ENCODE measurements at regions not wholly inside any gene's neighbourhood (a gene's known extent, or its start where the extent isn't known, plus 50 kb on each side); places are given as distances from the start of the nearest gene placed in this dataset.

DNA sequence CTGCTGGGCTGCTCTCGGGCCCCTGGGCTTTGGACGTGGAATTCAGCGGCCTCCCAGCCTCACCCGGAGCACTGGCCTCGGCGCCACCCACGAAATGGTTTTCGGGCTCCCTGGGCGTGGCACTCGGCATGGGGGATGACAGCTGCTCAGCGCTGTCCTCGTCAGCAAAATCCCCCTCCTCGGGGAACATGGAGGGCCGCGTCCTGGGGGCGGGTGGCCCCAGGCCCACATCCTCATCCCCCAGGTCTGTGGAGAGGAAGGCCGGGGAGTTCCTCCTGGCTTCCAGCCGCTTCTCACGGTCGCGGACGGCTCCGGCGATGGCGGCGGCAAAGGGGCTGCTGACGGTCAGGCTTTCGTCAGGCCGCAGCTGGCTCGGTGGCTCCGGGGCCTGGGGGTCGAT lies 88.4 kb downstream of the CTTN start:
- Histone ChIP-seq H3K9ac (ENCODE audit: low read length in 2 of 2) (no peak overlapping the region), H3K4me1 (ENCODE audit: control insufficient read depth, insufficient read depth, low read length) (peaks cover 13% of the 10 kb centered on the region), H3K36me3 (ENCODE audit: control insufficient read depth in 2 of 2, insufficient read depth in 2 of 2, low read length in 2 of 2) (peaks cover 0 to 12% of the 10 kb centered on the region in 2 donors), H3K27ac (ENCODE audit: low read length) (no peak overlapping the region), H3K27me3 (ENCODE audit: control insufficient read depth in 1 of 2, insufficient read depth in 2 of 2, low read length in 2 of 2) (no peaks in the 10 kb centered on the region), H3K4me3 (ENCODE audit: low read length in 2 of 2) (no peak overlapping the region), H3K9me3 (ENCODE audit: control insufficient read depth in 2 of 2, low read length in 2 of 2) (peaks cover 0 to 13% of the 10 kb centered on the region in 2 donors)

DNA sequence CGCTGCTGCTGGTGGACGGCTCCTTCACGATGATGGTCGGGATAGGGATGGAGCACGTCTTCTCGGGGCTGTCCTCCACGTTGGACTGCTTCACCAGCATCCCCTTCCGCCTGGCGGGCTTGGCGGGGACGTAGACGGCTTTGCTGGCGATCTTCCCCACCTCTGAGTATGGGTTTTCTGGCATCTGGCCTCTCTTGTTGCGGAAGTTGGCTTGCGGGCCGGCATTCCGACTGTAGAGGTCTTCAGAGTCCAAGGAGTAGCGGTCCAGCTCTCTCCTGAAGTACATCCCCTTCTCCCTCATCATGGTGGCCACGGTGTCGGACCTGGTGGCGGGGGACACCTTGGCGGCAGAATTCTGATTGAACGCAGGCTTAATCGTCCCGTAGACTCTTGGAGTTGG lies 88.8 kb downstream of the CTTN start:
- no peak overlapping the region for H3K4me3 ChIP-seq (ENCODE audit: low read length in 2 of 2)
- no peak overlapping the region for H3K9ac ChIP-seq (ENCODE audit: low read length in 2 of 2)
- H3K4me1 ChIP-seq (ENCODE audit: control insufficient read depth, insufficient read depth, low read length), result peaks cover 8% of the 10 kb centered on the region
- H3K27ac ChIP-seq (ENCODE audit: low read length), result no peak overlapping the region
- H3K9me3 ChIP-seq (ENCODE audit: control insufficient read depth in 2 of 2, low read length in 2 of 2), result peaks cover 0 to 13% of the 10 kb centered on the region in 2 donors
- H3K27me3 ChIP-seq (ENCODE audit: control insufficient read depth in 1 of 2, insufficient read depth in 2 of 2, low read length in 2 of 2), result no peaks in the 10 kb centered on the region
- H3K36me3 ChIP-seq (ENCODE audit: control insufficient read depth in 2 of 2, insufficient read depth in 2 of 2, low read length in 2 of 2), result peaks cover 0 to 16% of the 10 kb centered on the region in 2 donors

GRCh38 chr11:70487756-70488155 lies 89.4 kb downstream of the CTTN start:
- H3K36me3 ChIP-seq (ENCODE audit: control insufficient read depth in 2 of 2, insufficient read depth in 2 of 2, low read length in 2 of 2), result peaks cover 0 to 16% of the 10 kb centered on the region in 2 donors
- H3K4me1 ChIP-seq (ENCODE audit: control insufficient read depth, insufficient read depth, low read length), result peaks cover 3% of the 10 kb centered on the region
- H3K9me3 ChIP-seq (ENCODE audit: control insufficient read depth in 2 of 2, low read length in 2 of 2), result peaks cover 0 to 13% of the 10 kb centered on the region in 2 donors
- H3K4me3 ChIP-seq (ENCODE audit: low read length in 2 of 2), result no peak overlapping the region
- H3K27ac ChIP-seq (ENCODE audit: low read length), result no peak overlapping the region
- no peak overlapping the region for H3K9ac ChIP-seq (ENCODE audit: low read length in 2 of 2)
- H3K27me3 ChIP-seq (ENCODE audit: control insufficient read depth in 1 of 2, insufficient read depth in 2 of 2, low read length in 2 of 2), result no peaks in the 10 kb centered on the region

DNA sequence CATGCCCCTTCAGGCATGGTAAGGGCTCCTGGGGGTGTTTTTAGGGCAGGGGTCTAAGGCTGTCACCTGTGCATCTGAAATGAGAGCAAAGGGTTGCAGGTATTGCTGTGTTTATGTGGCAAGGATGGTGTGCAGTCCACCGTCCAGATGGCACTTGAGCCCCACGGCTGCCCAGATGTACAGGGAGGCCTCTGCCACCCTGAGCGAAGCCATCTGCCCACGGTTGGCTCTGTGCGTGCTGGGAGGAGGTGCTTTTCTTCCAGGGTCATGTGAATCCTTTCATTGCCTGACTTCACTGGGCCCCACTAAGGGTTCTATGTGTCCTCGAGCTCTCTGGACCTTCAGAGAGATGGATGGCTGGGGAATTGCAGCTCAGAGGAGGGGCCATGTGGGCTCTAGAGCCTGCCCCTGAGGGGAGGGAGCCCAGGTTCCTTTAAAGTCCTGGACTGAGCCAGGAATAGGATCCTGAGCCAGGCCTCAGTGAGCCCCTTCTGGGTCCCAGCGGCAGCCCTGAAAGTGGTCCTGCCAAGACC lies 89.9 kb downstream of the CTTN start:
- Histone ChIP-seq H3K4me3 (ENCODE audit: low read length in 2 of 2) (no peak overlapping the region), H3K27ac (ENCODE audit: low read length) (no peak overlapping the region), H3K9ac (ENCODE audit: low read length in 2 of 2) (no peak overlapping the region), H3K27me3 (ENCODE audit: control insufficient read depth in 1 of 2, insufficient read depth in 2 of 2, low read length in 2 of 2) (no peaks in the 10 kb centered on the region), H3K9me3 (ENCODE audit: control insufficient read depth in 2 of 2, low read length in 2 of 2) (peaks cover 0 to 13% of the 10 kb centered on the region in 2 donors), H3K4me1 (ENCODE audit: control insufficient read depth, insufficient read depth, low read length) (no peaks in the 10 kb centered on the region), H3K36me3 (ENCODE audit: control insufficient read depth in 2 of 2, insufficient read depth in 2 of 2, low read length in 2 of 2) (peaks cover 0 to 16% of the 10 kb centered on the region in 2 donors)

GRCh38 chr11:70489276-70489675 lies 90.9 kb downstream of the CTTN start:
- H3K9ac ChIP-seq (ENCODE audit: low read length in 2 of 2), result no peak overlapping the region
- H3K36me3 ChIP-seq (ENCODE audit: control insufficient read depth in 2 of 2, insufficient read depth in 2 of 2, low read length in 2 of 2), result peaks cover 0 to 16% of the 10 kb centered on the region in 2 donors
- no peak overlapping the region for H3K4me3 ChIP-seq (ENCODE audit: low read length in 2 of 2)
- no peaks in the 10 kb centered on the region for H3K4me1 ChIP-seq (ENCODE audit: control insufficient read depth, insufficient read depth, low read length)
- no peak overlapping the region for H3K27ac ChIP-seq (ENCODE audit: low read length)
- H3K27me3 ChIP-seq (ENCODE audit: control insufficient read depth in 1 of 2, insufficient read depth in 2 of 2, low read length in 2 of 2), result no peaks in the 10 kb centered on the region
- H3K9me3 ChIP-seq (ENCODE audit: control insufficient read depth in 2 of 2, low read length in 2 of 2), result peaks cover 0 to 13% of the 10 kb centered on the region in 2 donors

- Histone ChIP-seq H3K27ac (ENCODE audit: low read length) (no peak overlapping the region), H3K4me1 (ENCODE audit: control insufficient read depth, insufficient read depth, low read length) (no peaks in the 10 kb centered on the region), H3K9ac (ENCODE audit: low read length in 2 of 2) (no peak overlapping the region), H3K9me3 (ENCODE audit: control insufficient read depth in 2 of 2, low read length in 2 of 2) (peaks cover 0 to 13% of the 10 kb centered on the region in 2 donors), H3K27me3 (ENCODE audit: control insufficient read depth in 1 of 2, insufficient read depth in 2 of 2, low read length in 2 of 2) (no peaks in the 10 kb centered on the region), H3K4me3 (ENCODE audit: low read length in 2 of 2) (no peak overlapping the region), H3K36me3 (ENCODE audit: control insufficient read depth in 2 of 2, insufficient read depth in 2 of 2, low read length in 2 of 2) (peaks cover 0 to 13% of the 10 kb centered on the region in 2 donors)
Measured at GRCh38 chr11:70490208-70490607, 91.9 kb downstream of the CTTN start.

DNA sequence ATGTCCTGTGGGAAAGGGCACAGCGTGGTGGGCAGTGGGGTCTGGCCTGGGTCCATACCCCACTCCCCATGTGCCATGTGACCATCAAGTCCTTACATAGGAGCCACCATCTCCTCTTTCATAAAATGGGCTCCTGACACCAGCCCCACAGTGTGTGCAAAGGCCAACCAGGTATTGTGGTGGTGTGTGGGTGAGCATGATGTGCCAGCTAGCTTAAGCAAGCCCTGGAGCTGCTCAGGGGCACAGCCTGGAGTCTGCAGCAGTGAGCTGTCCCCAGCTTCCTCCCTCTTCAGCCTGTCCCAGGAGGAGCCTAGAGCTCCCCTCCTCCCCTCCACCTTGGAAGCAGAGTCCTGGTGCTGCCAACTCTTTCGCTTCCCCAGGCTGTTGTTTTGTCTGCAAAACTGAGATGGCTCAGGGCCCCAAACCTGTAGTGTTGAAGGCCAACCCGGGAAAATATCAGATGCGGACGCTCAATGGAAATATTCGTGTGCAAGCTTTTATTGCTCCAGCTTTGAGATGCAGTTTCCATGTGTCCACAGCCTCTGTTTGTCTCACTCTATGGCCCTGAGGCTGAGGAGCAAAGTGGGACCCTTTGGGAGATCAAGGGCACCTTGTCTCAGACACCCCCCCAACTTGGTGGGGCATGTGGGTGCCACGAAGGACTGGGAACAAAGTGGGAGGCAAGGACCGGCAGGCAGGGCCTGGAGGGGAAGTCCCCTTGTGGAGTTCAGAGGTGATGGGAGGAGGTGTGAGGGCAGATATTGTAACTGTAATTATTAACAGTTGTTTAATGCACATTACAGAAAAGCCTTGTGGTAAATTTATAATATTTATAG lies 92.6 kb downstream of the CTTN start:
- H3K4me1 ChIP-seq (ENCODE audit: control insufficient read depth, insufficient read depth, low read length), result no peaks in the 10 kb centered on the region
- H3K36me3 ChIP-seq (ENCODE audit: control insufficient read depth in 2 of 2, insufficient read depth in 2 of 2, low read length in 2 of 2), result peaks cover 0 to 13% of the 10 kb centered on the region in 2 donors
- no peaks in the 10 kb centered on the region for H3K27me3 ChIP-seq (ENCODE audit: control insufficient read depth in 1 of 2, insufficient read depth in 2 of 2, low read length in 2 of 2)
- H3K27ac ChIP-seq (ENCODE audit: low read length), result no peak overlapping the region
- H3K4me3 ChIP-seq (ENCODE audit: low read length in 2 of 2), result no peak overlapping the region
- H3K9me3 ChIP-seq (ENCODE audit: control insufficient read depth in 2 of 2, low read length in 2 of 2), result peaks cover 0 to 13% of the 10 kb centered on the region in 2 donors
- H3K9ac ChIP-seq (ENCODE audit: low read length in 2 of 2), result no peak overlapping the region

- peaks cover 0 to 13% of the 10 kb centered on the region in 2 donors for H3K9me3 ChIP-seq (ENCODE audit: control insufficient read depth in 2 of 2, low read length in 2 of 2)
- no peak overlapping the region for H3K9ac ChIP-seq (ENCODE audit: low read length in 2 of 2)
- no peak overlapping the region for H3K4me3 ChIP-seq (ENCODE audit: low read length in 2 of 2)
- H3K4me1 ChIP-seq (ENCODE audit: control insufficient read depth, insufficient read depth, low read length), result no peaks in the 10 kb centered on the region
- no peak overlapping the region for H3K27ac ChIP-seq (ENCODE audit: low read length)
- H3K36me3 ChIP-seq (ENCODE audit: control insufficient read depth in 2 of 2, insufficient read depth in 2 of 2, low read length in 2 of 2), result peaks cover 0 to 10% of the 10 kb centered on the region in 2 donors
- no peaks in the 10 kb centered on the region for H3K27me3 ChIP-seq (ENCODE audit: control insufficient read depth in 1 of 2, insufficient read depth in 2 of 2, low read length in 2 of 2)
Measured at GRCh38 chr11:70491696-70492472, 93.6 kb downstream of the CTTN start.

- Histone ChIP-seq H3K4me1 (ENCODE audit: control insufficient read depth, insufficient read depth, low read length) (no peaks in the 10 kb centered on the region), H3K9me3 (ENCODE audit: control insufficient read depth in 2 of 2, low read length in 2 of 2) (peaks cover 0 to 13% of the 10 kb centered on the region in 2 donors), H3K4me3 (ENCODE audit: low read length in 2 of 2) (no peak overlapping the region), H3K9ac (ENCODE audit: low read length in 2 of 2) (no peak overlapping the region), H3K27ac (ENCODE audit: low read length) (no peak overlapping the region), H3K27me3 (ENCODE audit: control insufficient read depth in 1 of 2, insufficient read depth in 2 of 2, low read length in 2 of 2) (no peaks in the 10 kb centered on the region), H3K36me3 (ENCODE audit: control insufficient read depth in 2 of 2, insufficient read depth in 2 of 2, low read length in 2 of 2) (peaks cover 0 to 7% of the 10 kb centered on the region in 2 donors)
Measured at GRCh38 chr11:70493089-70493474, 94.8 kb downstream of the CTTN start.

GRCh38 chr11:70493891-70494290 lies 95.6 kb downstream of the CTTN start:
- H3K36me3 ChIP-seq (ENCODE audit: control insufficient read depth in 2 of 2, insufficient read depth in 2 of 2, low read length in 2 of 2), result peaks cover 0 to 7% of the 10 kb centered on the region in 2 donors
- no peaks in the 10 kb centered on the region for H3K4me1 ChIP-seq (ENCODE audit: control insufficient read depth, insufficient read depth, low read length)
- peaks cover 0 to 13% of the 10 kb centered on the region in 2 donors for H3K9me3 ChIP-seq (ENCODE audit: control insufficient read depth in 2 of 2, low read length in 2 of 2)
- no peak overlapping the region for H3K4me3 ChIP-seq (ENCODE audit: low read length in 2 of 2)
- no peaks in the 10 kb centered on the region for H3K27me3 ChIP-seq (ENCODE audit: control insufficient read depth in 1 of 2, insufficient read depth in 2 of 2, low read length in 2 of 2)
- no peak overlapping the region for H3K9ac ChIP-seq (ENCODE audit: low read length in 2 of 2)
- no peak overlapping the region for H3K27ac ChIP-seq (ENCODE audit: low read length)
